NCI-H82 treated with DMSO at 0.1 percent for 48 hours (cell line): ENCODE measurements at regions not wholly inside any gene's neighbourhood (a gene's known extent, or its start where the extent isn't known, plus 50 kb on each side); places are given as distances from the start of the nearest gene placed in this dataset.
A peak's percentile ranks its signal among the peaks of the same experiment; 100 is the strongest.
"Not testable (repeated sequence)": the region's sequence is repeated elsewhere in the genome, so short reads cannot be mapped to it uniquely, and the experiment has no call there.

ENCODE experiments used
- DNase-seq: peaks from one replicate; lab custom pipeline; 2025; ENCODE audit not compliant: unreplicated experiment; lab: John Stamatoyannopoulos, UW

- no peak for DNase-seq
These were observed 403.3 kb downstream of the SUCLG1 start for GRCh38 chr2:84055816-84056215.

- DNase-seq: not testable (repeated sequence)
These were observed 404.5 kb downstream of the SUCLG1 start for GRCh38 chr2:84054577-84054976.

GRCh38 chr2:84052913-84053312, 406.2 kb downstream of the SUCLG1 start:
- DNase-seq: no peak

- no peak for DNase-seq
These were observed 407.0 kb downstream of the SUCLG1 start for GRCh38 chr2:84052043-84052442.

GRCh38 chr2:84048964-84049363, 410.1 kb downstream of the SUCLG1 start:
- DNase-seq: no peak

DNA sequence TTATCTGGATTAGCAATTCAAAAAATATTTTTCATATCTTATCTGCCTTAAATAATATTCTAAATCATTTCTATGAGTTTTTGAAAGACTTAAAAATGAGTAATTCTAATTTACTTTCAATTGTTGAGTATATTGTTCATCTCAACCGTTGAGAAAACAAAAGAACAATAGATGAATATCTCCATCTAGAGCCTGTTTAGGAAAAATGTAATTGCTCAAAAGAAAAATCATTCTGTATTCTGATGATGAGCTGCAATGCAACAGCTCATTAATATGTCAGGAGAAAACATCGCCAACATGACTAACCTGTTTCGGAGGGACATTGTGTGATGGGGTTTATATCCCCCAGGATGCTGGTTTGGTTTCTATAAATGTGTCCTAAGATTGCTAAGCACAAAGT, 417.6 kb downstream of the SUCLG1 start:
- DNase-seq: no peak

GRCh38 chr2:84040281-84040680, 418.8 kb downstream of the SUCLG1 start:
- no peak for DNase-seq

DNA sequence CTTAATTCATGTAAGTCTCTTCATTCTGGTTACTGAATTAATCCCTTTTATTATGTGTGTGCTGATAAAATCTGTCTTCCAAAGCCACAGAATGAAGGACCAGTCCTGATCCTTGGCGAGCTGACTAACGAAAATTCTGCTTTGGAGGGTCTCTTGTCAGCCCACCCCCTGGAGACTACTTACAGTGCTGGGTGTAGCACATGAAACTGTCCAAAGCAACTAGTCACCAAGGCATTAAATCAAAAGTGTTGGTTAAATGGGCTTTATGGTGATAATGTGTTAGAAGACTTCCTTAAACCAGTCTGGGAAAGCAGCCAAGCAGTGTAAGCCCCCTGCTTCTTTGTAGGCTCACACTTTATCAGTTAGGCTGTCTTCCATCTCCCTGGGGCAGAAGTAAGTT, 420.2 kb downstream of the SUCLG1 start:
- DNase-seq: peak; percentile 37

- DNase-seq: no peak
These were observed 425.6 kb downstream of the SUCLG1 start for GRCh38 chr2:84033347-84033974.

DNA sequence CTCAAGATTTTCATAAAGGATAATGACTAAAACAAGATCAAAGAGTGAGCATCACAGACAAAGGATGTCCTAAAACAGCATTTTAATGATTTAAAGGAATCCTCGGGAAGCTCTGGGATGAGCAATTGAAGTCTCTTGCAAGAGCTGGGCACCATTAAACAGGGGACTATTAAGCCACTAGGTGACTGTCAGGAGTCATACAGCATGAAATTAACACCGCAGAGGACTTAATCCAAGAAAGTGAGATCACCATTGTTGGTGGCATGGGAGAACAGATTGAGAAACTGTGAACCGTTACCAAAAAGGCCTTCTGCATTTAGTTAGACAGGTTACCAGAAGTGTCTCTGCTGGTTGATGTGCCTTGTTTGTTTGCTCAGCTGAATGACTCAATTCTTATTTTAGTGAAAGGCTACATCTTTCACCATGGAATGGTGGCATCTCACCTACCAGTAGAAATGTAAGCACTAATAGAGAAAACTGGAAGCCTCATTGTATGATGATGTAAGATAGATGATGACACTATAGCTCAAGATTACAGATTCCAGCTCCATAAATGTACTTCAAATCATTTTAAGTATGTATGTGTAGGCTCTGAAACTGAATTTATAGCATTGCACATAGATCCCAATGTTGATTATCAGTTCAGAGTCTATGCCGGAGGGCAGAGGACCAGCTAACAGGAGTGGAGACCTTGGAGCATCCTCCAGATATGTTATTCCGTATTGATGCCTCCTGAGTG, 427.6 kb downstream of the SUCLG1 start:
- no peak for DNase-seq

- DNase-seq: no peak
These were observed 429.0 kb downstream of the SUCLG1 start for GRCh38 chr2:84029903-84030575.

- no peak for DNase-seq
These were observed 432.3 kb downstream of the SUCLG1 start for GRCh38 chr2:84026818-84027217.

GRCh38 chr2:84022810-84023431, 436.2 kb downstream of the SUCLG1 start:
- peak; percentile 27 for DNase-seq

GRCh38 chr2:84017010-84017409, 442.1 kb downstream of the SUCLG1 start:
- DNase-seq: no peak

GRCh38 chr2:84016183-84016582, 442.9 kb downstream of the SUCLG1 start:
- no peak for DNase-seq

- DNase-seq: no peak
These were observed 461.2 kb downstream of the SUCLG1 start for GRCh38 chr2:83997889-83998288.

- no peak for DNase-seq
These were observed 464.4 kb downstream of the SUCLG1 start for GRCh38 chr2:83994633-83995179.

DNA sequence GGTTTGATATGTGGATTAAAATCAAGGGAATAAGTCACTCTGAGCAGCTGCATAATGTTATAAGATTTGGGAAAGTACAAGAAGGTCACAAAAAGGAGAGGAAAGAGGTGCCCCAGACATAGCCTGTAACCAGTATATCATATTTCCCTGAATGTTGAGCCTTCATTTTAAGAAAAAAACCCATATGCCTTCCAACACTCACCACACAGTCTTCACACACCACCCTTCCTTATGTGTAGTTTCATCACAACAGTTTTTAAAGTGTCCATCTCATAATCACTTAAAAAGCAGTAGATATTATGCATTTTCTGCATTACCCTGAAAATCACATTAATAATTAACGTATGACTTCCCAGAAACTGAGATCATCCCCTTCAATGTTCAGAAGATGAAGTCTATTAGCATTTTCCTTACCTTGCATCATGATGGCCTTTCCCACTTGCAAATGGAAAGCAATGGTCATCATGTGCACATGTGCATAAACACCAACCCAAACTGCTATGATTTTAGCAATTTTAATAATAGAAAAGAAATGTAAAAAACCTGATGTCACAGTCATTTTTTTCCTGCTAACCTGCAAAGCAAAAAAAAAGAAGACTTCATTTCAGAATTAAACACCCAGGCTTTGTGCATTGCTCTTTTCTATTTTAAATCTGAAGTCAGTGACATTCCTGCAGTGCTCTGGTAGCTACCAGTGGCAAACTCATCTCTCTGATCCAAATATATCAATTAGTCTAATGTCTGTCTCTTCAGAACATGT, 465.0 kb downstream of the SUCLG1 start:
- no peak for DNase-seq

- no peak for DNase-seq
These were observed 467.1 kb downstream of the SUCLG1 start for GRCh38 chr2:83991992-83992391.

GRCh38 chr2:83990636-83991035, 468.4 kb downstream of the SUCLG1 start:
- DNase-seq: peak; percentile 80

- DNase-seq: not testable (repeated sequence)
These were observed 482.5 kb downstream of the SUCLG1 start for GRCh38 chr2:83976628-83977027.
